IPS-20b (cell line): ENCODE measurements at regions not wholly inside any gene's neighbourhood (a gene's known extent, or its start where the extent isn't known, plus 50 kb on each side); places are given as distances from the start of the nearest gene placed in this dataset.

Experiments used
- H3K27ac ChIP-seq: one replicate; pipeline ENCODE4 v1.5.1; 2013; ENCODE audit warnings: low read length
- H3K27me3 ChIP-seq: 2 replicates; pipeline ENCODE4 v1.6.1; 2013; ENCODE audit warnings: mild to moderate bottlenecking, low read length, inconsistent platforms; ENCODE audit not compliant: insufficient read depth
- H3K36me3 ChIP-seq: 2 replicates; pipeline ENCODE4 v1.6.1; 2013; ENCODE audit warnings: low read depth, mild to moderate bottlenecking, inconsistent platforms, low read length, moderate library complexity; ENCODE audit not compliant: insufficient read depth
- H3K4me1 ChIP-seq: 2 replicates; pipeline ENCODE4 v1.6.1; 2013; ENCODE audit warnings: mild to moderate bottlenecking, control low read depth, inconsistent platforms, low read length, moderate library complexity; ENCODE audit not compliant: insufficient read depth
- H3K4me3 ChIP-seq: 2 replicates; pipeline ENCODE4 v1.5.1; 2013; ENCODE audit warnings: mild to moderate bottlenecking, low read length, inconsistent platforms
- H3K9ac ChIP-seq: 2 replicates; pipeline ENCODE4 v1.6.1; 2013; ENCODE audit warnings: low read depth, mild to moderate bottlenecking, inconsistent platforms, low read length, moderate library complexity
- H3K9me3 ChIP-seq: 2 replicates; pipeline ENCODE4 v1.6.1; 2013; ENCODE audit warnings: mild to moderate bottlenecking, low read depth, low read length, inconsistent platforms; ENCODE audit not compliant: insufficient read depth

DNA sequence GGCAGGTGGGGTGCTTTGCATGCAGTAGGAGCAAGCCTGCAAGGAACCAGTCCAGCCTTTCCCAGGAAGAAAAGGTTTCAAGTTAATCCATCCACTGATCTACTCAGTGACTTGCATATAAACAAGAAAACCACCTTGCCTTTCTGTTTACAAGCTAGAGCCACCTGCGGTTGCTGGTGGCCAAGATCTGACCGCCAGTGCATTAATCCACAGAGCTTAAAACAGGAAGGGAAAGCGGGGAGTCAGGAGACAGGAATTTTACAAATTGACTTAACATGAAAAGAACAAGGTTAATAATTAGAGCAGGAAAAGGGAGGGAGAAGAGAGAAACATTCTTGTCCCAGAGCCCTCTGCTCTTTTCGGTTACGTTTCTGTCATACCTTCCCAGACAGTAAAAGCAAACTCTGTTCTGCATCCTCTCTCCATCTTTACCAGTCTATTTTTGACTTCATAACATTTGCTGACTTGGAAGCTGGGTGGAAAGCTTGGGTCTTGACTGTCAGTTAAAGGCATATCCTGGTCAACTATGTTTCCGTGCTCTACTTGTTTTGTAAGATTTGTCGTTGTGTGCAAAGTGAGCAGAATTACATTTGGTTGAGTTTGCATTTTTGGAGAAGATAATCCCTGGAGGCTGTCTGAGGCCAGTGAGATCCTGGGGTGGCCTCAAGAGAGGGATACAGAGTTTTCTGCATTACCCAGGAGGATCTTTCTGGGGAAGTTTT is 760.6 kb downstream of the EFNB2 start:
- H3K27me3 ChIP-seq = no peaks in the 10 kb centered on the region
- no peaks in the 10 kb centered on the region for H3K9me3 ChIP-seq
- H3K36me3 ChIP-seq = no peaks in the 10 kb centered on the region
- no peak overlapping the region for H3K27ac ChIP-seq
- no peak overlapping the region for H3K9ac ChIP-seq
- no peak overlapping the region for H3K4me3 ChIP-seq
- peaks cover 22% of the 10 kb centered on the region; the same call in 1 of the 2 replicates for H3K4me1 ChIP-seq

DNA sequence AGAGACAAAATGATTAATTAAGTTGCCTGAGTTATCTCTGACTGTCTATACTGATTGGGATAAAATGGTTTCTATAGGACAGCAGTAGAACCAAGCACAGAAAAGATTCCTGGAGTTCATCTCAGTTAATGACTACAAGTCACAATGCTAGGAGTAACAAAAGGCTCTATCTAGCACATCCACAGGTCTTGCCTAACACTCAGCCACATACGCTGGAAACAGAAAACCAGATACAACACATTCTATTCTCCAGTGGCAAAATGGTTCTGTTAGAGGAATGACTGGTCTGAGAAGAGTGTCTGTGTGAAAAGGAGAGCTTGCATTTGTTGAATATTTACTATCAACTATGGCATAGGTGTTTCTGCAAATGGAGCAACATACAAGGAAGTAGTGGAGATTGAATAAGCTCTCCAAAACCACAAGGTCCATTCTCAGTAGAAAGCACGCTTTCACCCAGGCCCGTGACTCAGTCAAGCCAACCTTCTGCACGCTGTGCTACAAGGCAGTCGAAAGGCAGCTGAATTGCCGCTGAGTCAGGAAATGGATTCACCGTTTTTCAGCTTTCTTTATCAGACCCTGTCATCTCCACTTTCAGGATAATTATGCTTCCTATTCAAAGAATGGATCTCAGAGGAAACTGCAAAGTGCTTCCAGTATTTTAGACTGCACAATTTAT is 761.5 kb downstream of the EFNB2 start:
- no peak overlapping the region for H3K27ac ChIP-seq
- H3K9ac ChIP-seq = no peak overlapping the region
- no peaks in the 10 kb centered on the region for H3K27me3 ChIP-seq
- H3K4me3 ChIP-seq = no peak overlapping the region
- H3K36me3 ChIP-seq = no peaks in the 10 kb centered on the region
- peaks cover 22% of the 10 kb centered on the region; the same call in 1 of the 2 replicates for H3K4me1 ChIP-seq
- no peaks in the 10 kb centered on the region for H3K9me3 ChIP-seq

DNA sequence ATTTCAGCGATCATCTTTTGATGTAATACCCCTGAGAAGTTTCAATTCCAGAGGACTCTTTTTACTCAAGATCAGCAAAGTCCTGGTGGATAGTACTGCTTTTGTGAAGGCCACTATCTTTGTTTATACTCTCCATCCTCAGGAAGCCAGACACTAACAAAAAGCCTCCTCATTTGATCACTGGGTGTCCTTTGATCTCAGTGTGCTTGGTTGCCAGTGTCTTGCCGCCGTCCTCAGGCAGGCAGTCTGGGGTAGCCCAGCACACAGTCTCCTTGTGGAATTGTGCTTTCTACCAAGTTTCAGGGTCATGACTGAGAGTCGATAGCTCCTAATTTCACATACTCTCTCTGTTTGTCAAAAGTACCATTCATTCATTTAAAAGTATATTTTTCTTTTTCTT is 762.2 kb downstream of the EFNB2 start:
- no peak overlapping the region for H3K27ac ChIP-seq

GRCh38 chr13:105764486-105764885 is 771.0 kb downstream of the EFNB2 start:
- no peak overlapping the region for H3K27ac ChIP-seq
- H3K36me3 ChIP-seq = no peaks in the 10 kb centered on the region
- no peak overlapping the region for H3K9ac ChIP-seq
- H3K4me3 ChIP-seq = no peak overlapping the region
- H3K27me3 ChIP-seq = no peaks in the 10 kb centered on the region
- no peaks in the 10 kb centered on the region for H3K9me3 ChIP-seq
- no peaks in the 10 kb centered on the region for H3K4me1 ChIP-seq

More for the DNA sequence above, 762.2 kb downstream of the EFNB2 start:
- Histone ChIP-seq H3K4me1 (peaks cover 22% of the 10 kb centered on the region; the same call in 1 of the 2 replicates), H3K9me3 (no peaks in the 10 kb centered on the region), H3K4me3 (no peak overlapping the region), H3K36me3 (no peaks in the 10 kb centered on the region), H3K9ac (no peak overlapping the region), H3K27me3 (no peaks in the 10 kb centered on the region)

GRCh38 chr13:105763851-105764250 is 771.6 kb downstream of the EFNB2 start:
- Histone ChIP-seq H3K4me1 (no peaks in the 10 kb centered on the region), H3K9me3 (no peaks in the 10 kb centered on the region), H3K27ac (no peak overlapping the region), H3K4me3 (no peak overlapping the region), H3K9ac (no peak overlapping the region), H3K27me3 (no peaks in the 10 kb centered on the region), H3K36me3 (no peaks in the 10 kb centered on the region)

DNA sequence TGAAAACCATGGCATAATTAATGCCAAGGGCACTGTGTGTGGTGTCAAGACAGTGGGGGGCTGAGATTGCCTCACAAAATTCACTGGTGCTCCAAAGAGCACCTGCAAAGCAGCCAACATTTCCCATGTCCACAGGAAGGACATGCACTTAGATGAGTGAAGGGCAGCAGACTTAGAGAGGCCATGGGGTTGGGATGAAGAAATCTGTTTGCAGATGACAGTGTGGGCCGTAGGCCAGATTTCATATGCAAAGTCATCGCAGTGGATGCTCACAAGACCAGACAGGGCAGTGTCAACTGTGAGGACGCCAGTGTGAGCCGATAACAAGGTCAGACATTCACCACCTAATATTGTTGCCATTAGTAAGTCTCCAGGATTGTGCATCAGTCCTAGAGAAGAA is 773.4 kb downstream of the EFNB2 start:
- no peak overlapping the region for H3K9ac ChIP-seq
- H3K27me3 ChIP-seq = no peaks in the 10 kb centered on the region
- H3K4me1 ChIP-seq = no peaks in the 10 kb centered on the region
- no peaks in the 10 kb centered on the region for H3K9me3 ChIP-seq
- H3K4me3 ChIP-seq = no peak overlapping the region
- H3K36me3 ChIP-seq = no peaks in the 10 kb centered on the region
- H3K27ac ChIP-seq = no peak overlapping the region

DNA sequence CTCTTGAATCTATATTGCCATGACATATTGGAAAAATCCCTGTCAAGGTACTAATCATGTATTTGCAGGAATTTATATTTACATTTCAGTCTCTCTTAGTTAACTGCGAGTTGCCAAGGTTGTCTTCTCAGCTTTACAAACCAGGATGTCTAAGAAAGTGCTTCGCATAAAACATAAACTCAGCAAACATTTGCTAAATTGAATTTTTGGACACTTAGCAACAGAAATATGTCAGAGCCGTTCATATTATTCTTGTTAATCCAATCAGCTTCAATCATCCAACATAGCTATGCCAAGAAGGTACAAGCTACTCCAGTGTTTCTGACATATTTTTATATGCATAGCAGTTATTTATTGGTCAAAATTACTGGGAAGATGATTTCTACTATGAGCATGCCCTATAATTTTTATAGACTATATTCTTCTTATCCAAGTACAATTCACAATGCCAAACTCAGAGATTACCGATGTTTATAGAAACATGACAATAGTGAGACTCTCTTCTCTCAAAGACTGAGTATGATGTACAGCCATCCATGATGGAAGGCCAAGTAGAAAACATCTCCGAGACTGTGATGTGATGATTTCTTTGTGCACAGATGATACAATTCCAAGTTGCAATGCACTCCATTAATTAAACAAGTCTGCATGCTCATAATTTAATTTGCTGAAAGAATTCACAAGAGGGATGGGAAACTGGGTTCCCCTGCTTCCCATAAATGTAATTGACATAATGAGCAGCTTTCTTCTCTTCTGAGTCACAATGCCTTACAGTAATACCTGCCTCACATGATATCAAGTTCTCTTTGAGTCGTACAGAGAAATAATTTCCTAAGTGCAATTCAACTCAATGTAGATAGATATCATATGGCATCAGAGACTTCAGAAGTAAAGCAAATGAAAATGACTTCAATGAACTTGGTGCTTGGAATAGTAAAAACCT is 776.3 kb downstream of the EFNB2 start:
- H3K27me3 ChIP-seq = no peaks in the 10 kb centered on the region
- no peak overlapping the region for H3K27ac ChIP-seq
- H3K4me3 ChIP-seq = no peak overlapping the region
- no peaks in the 10 kb centered on the region for H3K36me3 ChIP-seq
- no peaks in the 10 kb centered on the region for H3K9me3 ChIP-seq
- no peak overlapping the region for H3K9ac ChIP-seq
- no peaks in the 10 kb centered on the region for H3K4me1 ChIP-seq

- Histone ChIP-seq H3K9me3 (no peaks in the 10 kb centered on the region), H3K9ac (no peak overlapping the region), H3K27ac (no peak overlapping the region), H3K4me1 (no peaks in the 10 kb centered on the region), H3K27me3 (no peaks in the 10 kb centered on the region), H3K4me3 (no peak overlapping the region), H3K36me3 (no peaks in the 10 kb centered on the region)
These were observed 794.7 kb downstream of the EFNB2 start for GRCh38 chr13:105740739-105741138.

GRCh38 chr13:105737688-105738087 is 797.8 kb downstream of the EFNB2 start:
- Histone ChIP-seq H3K9ac (no peak overlapping the region), H3K36me3 (no peaks in the 10 kb centered on the region), H3K9me3 (no peaks in the 10 kb centered on the region), H3K27me3 (no peaks in the 10 kb centered on the region), H3K4me1 (no peaks in the 10 kb centered on the region), H3K27ac (no peak overlapping the region), H3K4me3 (no peak overlapping the region)

DNA sequence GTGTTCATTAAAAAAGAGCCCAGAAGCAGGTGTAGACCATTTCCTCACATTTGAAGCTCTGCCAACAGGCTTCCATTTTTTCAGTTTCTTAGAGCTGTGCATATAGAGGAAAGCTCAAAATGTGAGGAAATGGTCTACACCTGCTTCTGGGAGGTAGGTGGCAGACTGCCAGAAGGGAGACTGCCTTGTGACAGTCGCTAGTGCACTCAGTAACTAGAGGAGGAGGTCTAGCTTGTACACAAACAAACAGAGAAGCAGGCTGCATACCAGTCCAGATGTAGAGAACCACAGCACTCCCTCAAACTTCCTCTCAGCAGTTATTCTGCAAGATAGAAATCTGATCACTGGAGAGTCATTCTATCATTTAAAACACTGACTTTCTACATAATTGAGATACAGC is 800.2 kb downstream of the EFNB2 start:
- H3K4me3 ChIP-seq = no peak overlapping the region
- H3K36me3 ChIP-seq = no peaks in the 10 kb centered on the region
- no peak overlapping the region for H3K27ac ChIP-seq
- H3K27me3 ChIP-seq = no peaks in the 10 kb centered on the region
- H3K4me1 ChIP-seq = no peaks in the 10 kb centered on the region
- H3K9me3 ChIP-seq = no peaks in the 10 kb centered on the region
- H3K9ac ChIP-seq = no peak overlapping the region

- no peaks in the 10 kb centered on the region for H3K4me1 ChIP-seq
- H3K9me3 ChIP-seq = no peaks in the 10 kb centered on the region
- no peaks in the 10 kb centered on the region for H3K27me3 ChIP-seq
- no peak overlapping the region for H3K4me3 ChIP-seq
- H3K27ac ChIP-seq = no peak overlapping the region
- H3K9ac ChIP-seq = no peak overlapping the region
- no peaks in the 10 kb centered on the region for H3K36me3 ChIP-seq
These were observed 802.5 kb downstream of the EFNB2 start for GRCh38 chr13:105732806-105733529.
